LHCN-M2 (cell line): ENCODE measurements at regions not wholly inside any gene's neighbourhood (a gene's known extent, or its start where the extent isn't known, plus 50 kb on each side); places are given as distances from the start of the nearest gene placed in this dataset.
"Not testable (repeated sequence)": the region's sequence is repeated elsewhere in the genome, so short reads cannot be mapped to it uniquely, and the experiment has no call there.

Experiments used
- DNase-seq: peaks from one replicate; pipeline ENCODE4 v3.0.0-alpha.2; 2012; ENCODE audit warnings: low read depth

DNA sequence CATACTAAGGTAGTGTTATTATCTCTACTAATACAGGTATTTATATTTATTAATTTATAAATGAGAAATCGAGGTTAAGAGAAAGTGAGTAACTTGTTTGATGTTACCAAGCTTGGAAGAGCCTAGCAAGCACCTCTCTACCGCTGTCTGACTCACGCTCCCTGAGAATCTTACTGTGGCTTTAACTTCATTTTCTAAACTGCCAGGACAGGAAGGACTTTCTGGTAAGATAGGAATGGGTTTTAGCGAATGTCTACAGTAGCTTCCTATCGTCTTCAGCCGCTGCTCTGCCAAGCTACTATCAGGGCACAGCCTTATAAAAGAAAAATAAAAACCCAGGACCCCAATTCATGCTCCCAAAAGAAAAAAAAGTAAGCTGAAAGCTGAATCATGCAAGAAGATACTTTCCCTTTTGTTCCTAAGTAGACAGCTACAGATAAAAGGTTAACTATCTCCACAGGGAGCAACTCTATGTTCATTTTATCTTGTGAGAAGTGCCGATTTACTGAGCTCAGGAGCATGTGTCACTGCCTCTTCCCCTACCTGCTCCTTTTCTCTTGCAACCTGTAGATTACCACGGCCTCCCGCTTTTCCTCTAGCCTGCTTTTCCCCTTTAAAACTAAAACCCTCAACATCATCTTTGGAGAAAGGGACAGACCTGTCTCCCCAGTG lies 60.2 kb downstream of the THNSL1 start:
- DNase-seq = no peak

- no peak for DNase-seq
Observed at GRCh38 chr10:25078658-25079431, 62.4 kb downstream of the THNSL1 start.

DNA sequence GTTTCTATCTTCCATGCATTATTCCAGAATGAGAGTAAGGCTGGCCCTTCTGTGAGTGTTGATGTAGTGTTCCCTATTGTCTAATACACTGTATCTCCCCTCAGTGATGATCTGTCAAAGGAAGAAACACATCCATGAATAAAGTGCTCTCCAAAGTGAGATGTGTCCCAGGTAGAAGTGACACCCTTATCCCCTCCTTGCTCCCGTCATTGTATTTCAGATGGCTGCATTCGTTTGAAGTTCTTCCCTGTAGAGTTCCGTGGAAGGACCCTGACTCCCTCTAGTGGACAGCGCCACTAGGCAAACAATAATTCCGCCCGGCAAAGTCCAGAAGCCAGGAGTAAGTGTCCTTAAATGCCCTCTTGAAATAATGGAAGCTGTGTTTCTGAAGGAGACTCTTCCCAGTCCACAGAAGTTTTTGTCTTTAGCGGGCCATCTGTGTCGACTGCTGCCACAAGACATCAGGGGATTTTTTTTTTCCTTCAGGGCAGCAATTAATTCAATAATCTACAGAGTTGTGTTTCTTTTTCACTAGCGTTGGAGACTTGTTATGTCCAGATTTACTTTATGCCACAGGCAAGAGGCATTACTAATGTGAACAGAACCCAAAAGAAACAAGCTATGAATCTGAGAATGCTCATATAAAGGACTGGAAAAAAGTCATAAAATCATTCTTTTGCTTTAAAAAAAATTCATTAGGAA lies 64.6 kb downstream of the THNSL1 start:
- DNase-seq = peak; percentile 74

- DNase-seq = no peak
Observed at GRCh38 chr10:25082276-25083204, 66.1 kb downstream of the THNSL1 start.

DNA sequence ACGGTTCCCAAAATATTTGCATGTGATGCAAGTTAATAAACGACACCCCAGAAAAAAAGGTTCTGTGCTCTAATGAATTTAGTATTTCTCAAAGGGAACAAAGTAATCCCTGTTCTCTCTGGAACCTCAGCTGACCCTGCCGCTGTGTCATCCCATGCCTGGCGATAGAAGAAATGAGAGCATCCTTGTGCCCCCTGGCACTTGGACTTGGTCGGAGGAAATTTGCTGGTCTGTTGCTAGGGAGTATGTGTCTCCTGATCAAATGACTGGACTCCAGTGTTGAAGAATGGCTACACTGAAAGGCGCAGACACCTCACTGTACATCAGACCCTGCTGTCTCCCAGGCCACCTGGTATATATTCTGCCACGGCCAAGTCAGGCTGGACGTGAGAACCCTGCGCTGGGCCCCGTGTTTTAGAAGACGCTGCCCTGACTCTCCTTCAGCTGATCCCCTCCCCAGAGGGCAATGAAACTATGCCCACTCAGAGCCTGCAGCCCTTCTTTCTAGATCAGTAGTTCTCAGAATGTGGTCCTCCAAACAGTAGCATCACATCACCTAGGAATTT lies 67.2 kb downstream of the THNSL1 start:
- DNase-seq = no peak

DNA sequence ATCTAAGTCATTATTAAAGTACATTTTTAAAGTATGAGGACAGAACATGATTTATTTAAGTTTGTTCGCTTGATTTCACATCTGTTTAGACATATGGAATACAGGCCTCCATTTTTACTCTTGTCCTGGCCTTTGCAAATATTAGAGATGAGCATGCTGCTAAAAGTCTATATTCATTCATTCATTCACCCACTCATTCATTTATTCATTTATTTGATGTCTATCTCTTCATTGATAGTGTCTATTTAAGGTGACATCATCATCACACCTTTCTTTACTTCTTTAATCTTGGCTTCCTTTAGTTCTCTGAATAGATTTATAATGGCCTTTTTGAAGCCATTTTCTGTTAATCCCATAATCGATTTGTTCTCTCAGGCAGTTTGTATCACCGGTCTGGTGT lies 68.0 kb downstream of the THNSL1 start:
- no peak for DNase-seq

- no peak for DNase-seq
Observed at GRCh38 chr10:25094590-25094989, 78.2 kb downstream of the THNSL1 start.

- no peak for DNase-seq
Observed at GRCh38 chr10:25097669-25098411, 77.0 kb upstream of the GPR158 start.

DNA sequence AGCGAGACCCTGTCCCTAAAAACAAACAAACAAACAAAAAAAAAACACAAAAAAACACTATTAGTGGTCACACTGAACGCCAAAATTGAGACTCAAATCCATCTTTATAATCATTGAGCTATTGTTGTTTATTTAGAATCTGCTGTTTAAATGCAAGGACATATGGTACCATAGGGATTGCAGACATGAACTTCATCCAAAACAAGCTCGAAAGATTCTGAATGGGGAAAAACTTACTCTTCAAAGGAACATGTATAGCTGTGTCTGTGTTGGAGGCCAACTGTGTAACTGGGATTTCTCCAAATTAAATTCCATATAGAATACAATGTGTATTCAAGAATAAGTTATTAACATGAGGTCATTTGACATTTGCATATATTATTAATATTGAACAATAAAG lies 74.7 kb upstream of the GPR158 start:
- no peak for DNase-seq

- DNase-seq = no peak
Observed at GRCh38 chr10:25101461-25102146, 73.2 kb upstream of the GPR158 start.

- DNase-seq = no peak
Observed at GRCh38 chr10:25102147-25102822, 72.5 kb upstream of the GPR158 start.

DNA sequence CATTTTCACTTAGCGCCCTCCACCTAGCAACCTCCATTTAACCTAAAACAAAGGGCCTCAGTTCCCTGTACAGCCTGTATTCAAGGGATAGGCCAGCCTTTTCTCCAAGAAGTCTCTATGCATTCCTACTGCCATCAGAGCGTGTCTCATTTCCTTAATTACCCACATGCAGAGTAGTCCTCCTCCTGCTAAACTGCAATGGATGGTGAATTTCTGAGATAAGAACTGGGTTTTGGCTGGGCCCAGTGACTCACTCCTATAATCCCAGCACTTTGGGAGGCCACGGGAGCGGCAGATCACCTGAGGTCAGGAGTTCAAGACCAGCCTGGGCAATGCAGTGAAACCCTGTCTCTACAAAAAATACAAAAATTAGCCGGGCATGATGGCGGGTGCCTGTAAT lies 71.1 kb upstream of the GPR158 start:
- no peak for DNase-seq

DNA sequence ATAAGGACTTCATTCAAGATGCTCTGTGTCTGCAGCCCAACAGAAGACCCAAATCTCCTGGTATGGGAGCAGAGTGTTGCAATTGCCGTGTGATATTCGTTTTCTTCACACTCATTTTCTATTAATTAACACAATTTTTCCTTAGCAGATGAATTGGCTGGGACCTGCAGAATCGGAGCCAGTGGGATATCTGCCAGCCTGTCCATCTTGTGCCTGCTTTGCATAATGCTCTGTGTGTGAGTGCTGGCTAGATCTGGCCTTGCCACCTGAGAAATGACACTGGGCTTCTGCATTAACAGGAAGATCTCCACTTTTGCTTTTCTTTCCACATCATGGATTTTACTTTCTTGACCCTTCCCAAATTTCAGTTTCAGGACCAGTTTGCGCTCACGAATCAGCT lies 70.4 kb upstream of the GPR158 start:
- DNase-seq = no peak

DNA sequence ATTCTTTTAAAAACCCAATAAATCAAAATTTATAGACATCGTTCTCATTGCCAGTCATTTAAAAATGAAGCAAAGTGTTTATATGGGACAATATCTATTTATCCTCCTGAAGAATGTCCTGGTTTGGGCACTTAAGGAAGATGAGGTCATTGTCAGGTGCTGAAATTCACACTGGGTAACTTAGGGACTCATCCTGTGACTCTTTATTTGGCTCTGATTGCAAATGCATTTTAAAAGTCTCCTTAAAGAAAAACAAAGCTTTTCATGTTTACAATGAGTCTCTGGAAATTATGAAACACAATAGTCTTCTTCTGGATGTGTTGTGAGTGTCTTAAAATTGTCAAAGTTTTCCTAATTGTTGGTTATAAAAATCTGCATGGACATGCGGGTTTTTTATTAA lies 69.5 kb upstream of the GPR158 start:
- DNase-seq = no peak

DNA sequence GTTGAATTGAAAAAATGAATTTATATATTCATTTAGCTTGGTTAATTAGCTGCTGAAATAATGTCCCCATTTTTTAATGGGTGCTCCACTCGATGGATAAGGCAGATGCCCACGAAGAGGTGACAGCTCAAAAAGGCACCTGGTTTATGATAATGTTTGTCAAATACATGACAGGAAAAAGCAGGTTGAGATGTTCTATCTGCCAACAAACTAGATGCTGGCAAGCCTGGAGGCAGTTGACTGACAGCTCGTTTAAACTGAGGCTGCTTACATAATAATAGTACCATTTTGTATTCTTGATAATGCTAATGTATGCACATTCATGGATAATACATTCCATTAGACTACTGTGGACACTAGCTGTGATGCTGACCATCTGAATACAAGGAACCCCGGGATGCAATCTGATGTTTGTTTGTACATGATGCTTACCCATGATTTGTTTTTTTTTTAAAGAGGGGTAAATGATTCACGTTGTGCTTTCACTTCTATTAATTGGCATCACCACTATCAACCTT lies 69.0 kb upstream of the GPR158 start:
- DNase-seq = no peak

DNA sequence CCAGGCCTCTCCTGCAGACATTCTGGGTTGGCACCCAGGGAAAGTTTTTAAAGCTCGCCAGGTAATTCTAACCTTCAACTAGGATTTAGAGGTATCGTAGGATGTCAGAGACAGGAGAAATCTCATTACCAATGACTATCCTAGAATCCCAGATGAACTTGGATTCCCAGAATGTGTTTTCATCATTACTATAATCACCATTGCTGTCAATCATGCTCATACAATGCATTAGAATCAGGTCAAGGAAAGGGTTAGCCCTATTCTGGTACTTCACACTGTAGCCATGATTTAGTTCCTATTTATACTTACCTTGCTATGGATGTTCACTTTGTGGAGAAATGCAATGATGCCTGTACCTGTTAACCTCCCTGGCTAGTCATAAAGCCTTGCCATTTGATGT lies 67.0 kb upstream of the GPR158 start:
- DNase-seq = no peak

DNA sequence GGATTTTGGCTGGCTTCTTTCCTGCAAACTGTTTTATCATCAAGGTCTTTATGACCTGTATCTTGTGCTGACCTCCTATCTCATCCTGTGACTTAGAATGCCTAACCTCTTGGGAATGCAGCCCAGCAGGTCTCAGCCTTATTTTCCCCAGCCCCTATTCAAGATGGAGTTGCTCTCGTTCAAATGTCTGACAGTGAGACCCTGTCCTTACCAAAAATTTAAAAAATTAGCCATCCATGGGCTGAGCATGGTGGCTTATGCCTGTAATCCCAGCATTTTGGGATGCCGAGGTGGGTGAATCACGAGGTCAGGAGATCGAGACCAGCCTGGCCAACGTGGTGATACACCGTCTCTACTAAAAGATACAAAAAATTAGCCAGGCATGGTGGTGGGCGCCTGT lies 64.9 kb upstream of the GPR158 start:
- DNase-seq = not testable (repeated sequence)

DNA sequence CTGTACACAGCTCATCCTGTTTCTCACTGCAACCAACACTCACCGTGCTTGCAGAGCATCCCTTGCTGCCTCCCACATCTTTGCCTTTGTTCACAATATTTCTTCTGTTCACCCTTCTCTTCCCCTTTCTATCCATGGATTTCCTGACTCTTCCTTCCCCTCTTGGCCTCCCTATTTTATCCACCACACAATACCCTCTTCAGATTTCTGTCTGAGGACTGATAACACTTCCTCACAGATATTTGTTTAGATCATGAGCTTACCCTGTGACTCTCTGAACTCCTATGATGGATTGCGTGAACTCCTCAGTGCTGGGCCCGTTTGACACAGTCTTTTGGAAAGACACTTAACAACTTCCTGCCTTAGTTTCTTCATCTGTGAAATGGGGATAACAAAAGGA lies 62.8 kb upstream of the GPR158 start:
- no peak for DNase-seq
